PFSK-1 (cell line): ENCODE measurements at regions not wholly inside any gene's neighbourhood (a gene's known extent, or its start where the extent isn't known, plus 50 kb on each side); places are given as distances from the start of the nearest gene placed in this dataset.

Experiments used
- POLR2AphosphoS5 ChIP-seq: IDR thresholded peaks from 2 replicates; pipeline ENCODE4 v1.6.1; 2012; ENCODE audit warnings: low read depth, mild to moderate bottlenecking, control low read depth, low read length, moderate library complexity
- REST ChIP-seq, 2 experiments: IDR thresholded peaks; 2 replicates each; pipeline versions ENCODE4 v1.6.1 to v1.8.0; 2011 to 2012; ENCODE audit warnings: low read depth in 2 of 2, low read length in 2 of 2, control low read depth in 1 of 2, inconsistent platforms in 1 of 2, mild to moderate bottlenecking in 1 of 2, moderate library complexity in 1 of 2; ENCODE audit not compliant: insufficient read depth in 1 of 2

DNA sequence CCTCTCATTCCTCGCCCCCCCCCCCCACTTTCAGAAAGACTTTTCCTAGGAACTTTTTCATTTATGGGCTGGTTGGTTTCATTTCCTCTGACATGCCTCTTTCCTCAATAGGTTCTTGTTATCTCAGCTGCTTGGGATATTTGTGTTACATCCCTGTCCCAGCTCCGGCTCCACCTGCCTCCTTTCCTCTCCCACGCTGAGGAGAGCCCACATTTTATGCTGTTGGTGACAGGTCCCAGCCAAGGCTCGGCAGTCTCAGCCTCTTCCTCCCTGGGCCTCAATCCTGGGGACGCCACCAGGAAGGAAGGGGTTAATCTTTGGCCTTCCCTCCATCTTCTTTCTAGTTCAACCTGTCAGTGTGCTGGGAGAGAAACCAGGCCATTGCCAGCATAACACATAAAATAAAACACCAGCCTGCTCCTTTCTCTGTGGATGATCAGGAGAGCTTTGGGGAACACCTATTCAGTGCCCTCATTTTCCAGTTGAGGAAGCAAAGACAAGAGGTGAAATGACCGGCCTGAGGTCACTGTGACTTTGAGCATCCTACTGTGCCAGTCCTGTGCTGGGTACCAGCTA, 216.9 kb upstream of the TNP1 start:
- TF ChIP-seq REST (IDR thresholded peaks at IDR 0.05; ENCODE audit: insufficient read depth in 1 of 2, low read depth in 2 of 2, low read length in 2 of 2) = no peak
- no peak for TF ChIP-seq POLR2AphosphoS5
